Thoracic aorta (tissue), 2 donors: ENCODE measurements at regions not wholly inside any gene's neighbourhood (a gene's known extent, or its start where the extent isn't known, plus 50 kb on each side); places are given as distances from the start of the nearest gene placed in this dataset.
A peak's percentile ranks its signal among the peaks of the same experiment; 100 is the strongest.

ENCODE experiments used
- ATAC-seq: fragments of 150-250 bp; one replicate; pipeline ENCODE4 v1.8.0; 2017; ENCODE audit warnings: low read depth; ENCODE audit not compliant: insufficient number of reproducible peaks, low FRiP score
- DNase-seq: peaks from one replicate; pipeline ENCODE4 v3.0.0-alpha.2; 2020; ENCODE audit warnings: low spot score
- H3K27ac ChIP-seq, 2 donors: fragments of 200-600 bp; sonication (generic); 1 replicate in 1 of 2; 2 replicates in 1 of 2; pipeline ENCODE4 v1.5.1; 2016; ENCODE audit warnings: mild to moderate bottlenecking in 2 of 2, moderate library complexity in 2 of 2
- H3K27me3 ChIP-seq: fragments of 200-600 bp; sonication (generic); replicated peaks from 2 replicates; pipeline ENCODE4 v1.6.0; 2016; ENCODE audit warnings: mild to moderate bottlenecking; ENCODE audit not compliant: insufficient read depth
- H3K36me3 ChIP-seq: fragments of 200-600 bp; sonication (generic); one replicate; pipeline ENCODE4 v1.5.1; 2016
- H3K4me1 ChIP-seq, 2 donors: fragments of 200-600 bp; sonication (generic); 1 replicate in 1 of 2; 2 replicates in 1 of 2; pipeline versions ENCODE4 v1.5.1 to v1.6.0; 2016; ENCODE audit warnings: low read depth in 2 of 2, mild to moderate bottlenecking in 1 of 2; ENCODE audit not compliant: control insufficient read depth in 1 of 2
- H3K4me3 ChIP-seq: fragments of 200-600 bp; sonication (generic); 2 replicates; pipeline ENCODE4 v1.5.1; 2016; ENCODE audit warnings: mild to moderate bottlenecking
- H3K9me3 ChIP-seq: fragments of 200-600 bp; sonication (generic); 2 replicates; pipeline ENCODE4 v1.5.1; 2016
- TF ChIP-seq, protein P1 (sequence below): fragments of 200-600 bp; sonication (generic); IDR thresholded peaks from one replicate; pipeline ENCODE4 v1.5.1; 2019; ENCODE audit warnings: antibody characterized with exemption

DNA sequence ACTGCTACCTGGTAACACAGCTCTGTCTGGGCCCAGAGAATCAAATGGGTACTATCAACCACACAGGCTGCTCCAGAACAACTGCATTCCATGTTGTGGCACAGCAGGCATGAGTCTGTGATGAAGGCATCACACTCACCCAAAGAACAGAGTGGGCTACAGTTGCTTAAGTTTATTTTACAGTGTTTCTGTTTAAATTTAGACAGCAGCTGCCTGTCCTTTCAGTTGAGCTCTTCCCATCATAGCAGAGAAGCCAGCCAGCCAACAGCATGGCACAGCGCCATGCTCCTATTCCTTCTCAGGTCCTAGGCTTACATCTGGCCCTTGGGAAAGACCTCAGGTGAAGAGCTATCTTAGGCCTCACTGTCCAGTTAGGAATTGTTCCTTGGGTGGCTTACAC lies 147.0 kb upstream of the FRMD6 start:
- Histone ChIP-seq H3K27ac (no peak overlapping the region), H3K9me3 (no peaks in the 10 kb centered on the region), H3K27me3 (no peaks in the 10 kb centered on the region), H3K36me3 (no peaks in the 10 kb centered on the region), H3K4me1 (peaks cover 9 to 21% of the 10 kb centered on the region in 2 donors), H3K4me3 (no peak overlapping the region)
- ATAC-seq (no peak), DNase-seq (no peak)
- TF ChIP-seq, protein P1, sequence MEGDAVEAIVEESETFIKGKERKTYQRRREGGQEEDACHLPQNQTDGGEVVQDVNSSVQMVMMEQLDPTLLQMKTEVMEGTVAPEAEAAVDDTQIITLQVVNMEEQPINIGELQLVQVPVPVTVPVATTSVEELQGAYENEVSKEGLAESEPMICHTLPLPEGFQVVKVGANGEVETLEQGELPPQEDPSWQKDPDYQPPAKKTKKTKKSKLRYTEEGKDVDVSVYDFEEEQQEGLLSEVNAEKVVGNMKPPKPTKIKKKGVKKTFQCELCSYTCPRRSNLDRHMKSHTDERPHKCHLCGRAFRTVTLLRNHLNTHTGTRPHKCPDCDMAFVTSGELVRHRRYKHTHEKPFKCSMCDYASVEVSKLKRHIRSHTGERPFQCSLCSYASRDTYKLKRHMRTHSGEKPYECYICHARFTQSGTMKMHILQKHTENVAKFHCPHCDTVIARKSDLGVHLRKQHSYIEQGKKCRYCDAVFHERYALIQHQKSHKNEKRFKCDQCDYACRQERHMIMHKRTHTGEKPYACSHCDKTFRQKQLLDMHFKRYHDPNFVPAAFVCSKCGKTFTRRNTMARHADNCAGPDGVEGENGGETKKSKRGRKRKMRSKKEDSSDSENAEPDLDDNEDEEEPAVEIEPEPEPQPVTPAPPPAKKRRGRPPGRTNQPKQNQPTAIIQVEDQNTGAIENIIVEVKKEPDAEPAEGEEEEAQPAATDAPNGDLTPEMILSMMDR, result no peak

- ATAC-seq, result no peak
- Histone ChIP-seq H3K9me3 (no peaks in the 10 kb centered on the region), H3K27ac (peak overlapping the region in 1 of 2 donors; percentile 64), H3K36me3 (no peaks in the 10 kb centered on the region), H3K4me3 (no peak overlapping the region), H3K27me3 (no peaks in the 10 kb centered on the region), H3K4me1 (peaks cover 9 to 27% of the 10 kb centered on the region in 2 donors)
- TF ChIP-seq, protein P1, result no peak
- no peak for DNase-seq
Measured at GRCh38 chr14:51507511-51507905, 144.2 kb upstream of the FRMD6 start.

- Histone ChIP-seq H3K27me3 (no peaks in the 10 kb centered on the region), H3K4me3 (peak overlapping the region; percentile 45), H3K36me3 (no peaks in the 10 kb centered on the region), H3K27ac (peak overlapping the region; percentile 63 to 64), H3K4me1 (peaks cover 9 to 32% of the 10 kb centered on the region in 2 donors), H3K9me3 (no peaks in the 10 kb centered on the region)
- TF ChIP-seq, protein P1, result no peak
- DNase-seq (peak; percentile 25), ATAC-seq (no peak)
Measured at GRCh38 chr14:51507906-51508511, 143.7 kb upstream of the FRMD6 start.

- Histone ChIP-seq H3K9me3 (no peaks in the 10 kb centered on the region), H3K4me1 (peaks cover 9 to 32% of the 10 kb centered on the region in 2 donors), H3K4me3 (no peak overlapping the region), H3K27me3 (no peaks in the 10 kb centered on the region), H3K27ac (no peak overlapping the region), H3K36me3 (no peaks in the 10 kb centered on the region)
- ATAC-seq (no peak), DNase-seq (no peak)
- TF ChIP-seq, protein P1, result no peak
Measured at GRCh38 chr14:51511265-51511664, 140.4 kb upstream of the FRMD6 start.

DNA sequence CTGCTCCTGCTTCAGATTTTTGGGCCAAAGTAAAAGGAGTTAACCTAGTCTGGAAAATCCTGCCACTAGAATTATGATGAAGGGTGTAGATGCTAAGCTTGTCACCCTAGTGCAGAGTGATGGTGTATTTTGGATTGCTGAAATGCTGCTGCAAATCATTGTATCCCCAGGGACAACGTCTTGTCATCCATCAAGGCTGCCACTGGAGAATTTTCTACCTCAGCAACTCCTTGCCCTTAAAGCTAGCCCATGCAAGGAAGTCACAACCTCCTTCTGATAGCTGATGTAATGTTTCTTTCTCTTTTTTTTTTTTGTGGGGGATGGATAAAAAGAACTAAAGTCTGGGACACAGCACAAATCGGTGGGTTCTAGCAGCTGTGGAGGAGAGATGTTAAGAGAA lies 139.4 kb upstream of the FRMD6 start:
- ATAC-seq (no peak), DNase-seq (no peak)
- H3K36me3 ChIP-seq, result no peaks in the 10 kb centered on the region
- H3K4me3 ChIP-seq, result no peak overlapping the region
- no peak overlapping the region for H3K27ac ChIP-seq
- TF ChIP-seq, protein P1, result no peak
- no peaks in the 10 kb centered on the region for H3K27me3 ChIP-seq
- H3K4me1 ChIP-seq, result peaks cover 9 to 29% of the 10 kb centered on the region in 2 donors
- no peaks in the 10 kb centered on the region for H3K9me3 ChIP-seq
